ENCODE measurements at regions not wholly inside any gene's neighbourhood (a gene's known extent, or its start where the extent isn't known, plus 50 kb on each side); places are given as distances from the start of the nearest gene placed in this dataset.

GRCh38 chr16:52953215-52953614 is 99.5 kb downstream of the CHD9NB start:
- H2BK5ac ChIP-seq (ENCODE audit: low read length) = no peak overlapping the region
- no peak overlapping the region for H2BK12ac ChIP-seq (ENCODE audit: low read length)
- no peak overlapping the region for H2BK15ac ChIP-seq (ENCODE audit: low read length)
- no peak overlapping the region for H2AFZ ChIP-seq (ENCODE audit: low read length)
- no peak overlapping the region for H3K9ac ChIP-seq (ENCODE audit: low read depth, low read length, poor library complexity)
- H4K8ac ChIP-seq (ENCODE audit: low read depth, low read length) = no peak overlapping the region
- no CpG with 5 or more reads among the region's 4 CpGs for WGBS, 2 donors (ENCODE audit: extremely low coverage in 2 of 2, insufficient read length in 2 of 2, insufficient replicate concordance in 1 of 2)
- no peak overlapping the region for H3K23ac ChIP-seq (ENCODE audit: low read depth, low read length, poor library complexity)
- H3K9me3 ChIP-seq (replicated peaks in 1 of 2; ENCODE audit: control insufficient read depth in 2 of 2, insufficient read depth in 1 of 2, low read depth in 1 of 2, low read length in 2 of 2) = no peaks in the 10 kb centered on the region
- no peak overlapping the region for H2BK120ac ChIP-seq (ENCODE audit: low read depth, low read length)
- H3K4ac ChIP-seq (ENCODE audit: low read length) = no peak overlapping the region
- H3K27me3 ChIP-seq (ENCODE audit: control insufficient read depth in 3 of 3, insufficient read depth in 3 of 3, low read depth in 1 of 3, low read length in 3 of 3) = no peaks in the 10 kb centered on the region
- no peak overlapping the region for H3K4me3 ChIP-seq (ENCODE audit: low read length in 2 of 2)
- no peak overlapping the region for H3K14ac ChIP-seq (ENCODE audit: low read length)
- DNase-seq (ENCODE audit: low spot score) = no peak
- no peaks in the 10 kb centered on the region for H3K4me1 ChIP-seq (ENCODE audit: control insufficient read depth in 2 of 2, insufficient read depth in 1 of 2, low read depth in 1 of 2, low read length in 2 of 2)
- H3K4me2 ChIP-seq (ENCODE audit: insufficient read depth, low read length, poor library complexity, severe bottlenecking) = no peak overlapping the region
- no peak overlapping the region for H3K27ac ChIP-seq (replicated peaks; ENCODE audit: low read length)
- H3K79me1 ChIP-seq (ENCODE audit: low read depth, low read length) = no peaks in the 10 kb centered on the region
- no peak overlapping the region for H4K91ac ChIP-seq (ENCODE audit: low read depth, low read length, poor library complexity)
- H2AK5ac ChIP-seq (ENCODE audit: low read depth, low read length) = no peak overlapping the region
- no peak overlapping the region for H3K18ac ChIP-seq (ENCODE audit: low read length)
- no peaks in the 10 kb centered on the region for H3K36me3 ChIP-seq (replicated peaks in 1 of 2; ENCODE audit: control insufficient read depth in 2 of 2, insufficient read depth in 2 of 2, low read length in 2 of 2)

GRCh38 chr16:52948946-52949345 is 103.8 kb downstream of the CHD9NB start:
- no peak overlapping the region for H2BK5ac ChIP-seq (ENCODE audit: low read length)
- no peak overlapping the region for H3K4ac ChIP-seq (ENCODE audit: low read length)
- WGBS, 2 donors (ENCODE audit: extremely low coverage in 2 of 2, insufficient read length in 2 of 2, insufficient replicate concordance in 1 of 2) = no CpG with 5 or more reads among the region's 3 CpGs
- H3K9me3 ChIP-seq (replicated peaks in 1 of 2; ENCODE audit: control insufficient read depth in 2 of 2, insufficient read depth in 1 of 2, low read depth in 1 of 2, low read length in 2 of 2) = peaks cover 0 to under 1% of the 10 kb centered on the region in 2 donors
- no peak overlapping the region for H2BK12ac ChIP-seq (ENCODE audit: low read length)
- H2BK15ac ChIP-seq (ENCODE audit: low read length) = no peak overlapping the region
- no peaks in the 10 kb centered on the region for H3K27me3 ChIP-seq (ENCODE audit: control insufficient read depth in 3 of 3, insufficient read depth in 3 of 3, low read depth in 1 of 3, low read length in 3 of 3)
- no peak overlapping the region for H3K14ac ChIP-seq (ENCODE audit: low read length)
- DNase-seq (ENCODE audit: low spot score) = no peak
- H2AK5ac ChIP-seq (ENCODE audit: low read depth, low read length) = no peak overlapping the region
- no peaks in the 10 kb centered on the region for H3K4me1 ChIP-seq (ENCODE audit: control insufficient read depth in 2 of 2, insufficient read depth in 1 of 2, low read depth in 1 of 2, low read length in 2 of 2)
- no peak overlapping the region for H4K8ac ChIP-seq (ENCODE audit: low read depth, low read length)
- H2BK120ac ChIP-seq (ENCODE audit: low read depth, low read length) = no peak overlapping the region
- no peak overlapping the region for H3K4me3 ChIP-seq (ENCODE audit: low read length in 2 of 2)
- no peak overlapping the region for H3K23ac ChIP-seq (ENCODE audit: low read depth, low read length, poor library complexity)
- no peak overlapping the region for H3K9ac ChIP-seq (ENCODE audit: low read depth, low read length, poor library complexity)
- H3K79me1 ChIP-seq (ENCODE audit: low read depth, low read length) = no peaks in the 10 kb centered on the region
- no peak overlapping the region for H3K27ac ChIP-seq (replicated peaks; ENCODE audit: low read length)
- H3K36me3 ChIP-seq (replicated peaks in 1 of 2; ENCODE audit: control insufficient read depth in 2 of 2, insufficient read depth in 2 of 2, low read length in 2 of 2) = no peaks in the 10 kb centered on the region
- H3K4me2 ChIP-seq (ENCODE audit: insufficient read depth, low read length, poor library complexity, severe bottlenecking) = no peak overlapping the region
- no peak overlapping the region for H3K18ac ChIP-seq (ENCODE audit: low read length)
- no peak overlapping the region for H4K91ac ChIP-seq (ENCODE audit: low read depth, low read length, poor library complexity)
- H2AFZ ChIP-seq (ENCODE audit: low read length) = no peak overlapping the region

GRCh38 chr16:52932321-52932720 is 120.4 kb downstream of the CHD9NB start:
- no peak for DNase-seq (ENCODE audit: low spot score)
- H3K23ac ChIP-seq (ENCODE audit: low read depth, low read length, poor library complexity) = no peak overlapping the region
- no peak overlapping the region for H2BK5ac ChIP-seq (ENCODE audit: low read length)
- H4K8ac ChIP-seq (ENCODE audit: low read depth, low read length) = no peak overlapping the region
- no peaks in the 10 kb centered on the region for H3K4me1 ChIP-seq (ENCODE audit: control insufficient read depth in 2 of 2, insufficient read depth in 1 of 2, low read depth in 1 of 2, low read length in 2 of 2)
- H3K79me1 ChIP-seq (ENCODE audit: low read depth, low read length) = no peaks in the 10 kb centered on the region
- no peak overlapping the region for H2BK12ac ChIP-seq (ENCODE audit: low read length)
- no peak overlapping the region for H2BK15ac ChIP-seq (ENCODE audit: low read length)
- no peak overlapping the region for H3K4ac ChIP-seq (ENCODE audit: low read length)
- H3K36me3 ChIP-seq (replicated peaks in 1 of 2; ENCODE audit: control insufficient read depth in 2 of 2, insufficient read depth in 2 of 2, low read length in 2 of 2) = no peaks in the 10 kb centered on the region
- H3K27ac ChIP-seq (replicated peaks; ENCODE audit: low read length) = no peak overlapping the region
- no peak overlapping the region for H4K91ac ChIP-seq (ENCODE audit: low read depth, low read length, poor library complexity)
- H3K9me3 ChIP-seq (replicated peaks in 1 of 2; ENCODE audit: control insufficient read depth in 2 of 2, insufficient read depth in 1 of 2, low read depth in 1 of 2, low read length in 2 of 2) = peaks cover 0 to 1% of the 10 kb centered on the region in 2 donors
- no CpG with 5 or more reads among the region's 2 CpGs for WGBS, 2 donors (ENCODE audit: extremely low coverage in 2 of 2, insufficient read length in 2 of 2, insufficient replicate concordance in 1 of 2)
- H3K18ac ChIP-seq (ENCODE audit: low read length) = no peak overlapping the region
- H2AFZ ChIP-seq (ENCODE audit: low read length) = no peak overlapping the region
- H3K27me3 ChIP-seq (ENCODE audit: control insufficient read depth in 3 of 3, insufficient read depth in 3 of 3, low read depth in 1 of 3, low read length in 3 of 3) = peaks cover 0 to 3% (median 0%) of the 10 kb centered on the region in 3 experiments
- no peak overlapping the region for H2BK120ac ChIP-seq (ENCODE audit: low read depth, low read length)
- H3K4me2 ChIP-seq (ENCODE audit: insufficient read depth, low read length, poor library complexity, severe bottlenecking) = no peak overlapping the region
- no peak overlapping the region for H3K9ac ChIP-seq (ENCODE audit: low read depth, low read length, poor library complexity)
- H3K4me3 ChIP-seq (ENCODE audit: low read length in 2 of 2) = no peak overlapping the region
- H3K14ac ChIP-seq (ENCODE audit: low read length) = no peak overlapping the region
- no peak overlapping the region for H2AK5ac ChIP-seq (ENCODE audit: low read depth, low read length)

GRCh38 chr16:52929478-52930400 is 123.0 kb downstream of the CHD9NB start:
- Histone ChIP-seq H3K27ac (replicated peaks; ENCODE audit: low read length) (no peak overlapping the region), H3K9me3 (replicated peaks in 1 of 2; ENCODE audit: control insufficient read depth in 2 of 2, insufficient read depth in 1 of 2, low read depth in 1 of 2, low read length in 2 of 2) (peaks cover 0 to 1% of the 10 kb centered on the region in 2 donors), H2AFZ (ENCODE audit: low read length) (no peak overlapping the region), H3K4me3 (ENCODE audit: low read length in 2 of 2) (no peak overlapping the region), H3K4me1 (ENCODE audit: control insufficient read depth in 2 of 2, insufficient read depth in 1 of 2, low read depth in 1 of 2, low read length in 2 of 2) (no peaks in the 10 kb centered on the region), H3K79me1 (ENCODE audit: low read depth, low read length) (no peaks in the 10 kb centered on the region), H2BK15ac (ENCODE audit: low read length) (no peak overlapping the region), H3K23ac (ENCODE audit: low read depth, low read length, poor library complexity) (no peak overlapping the region), H2AK5ac (ENCODE audit: low read depth, low read length) (no peak overlapping the region), H2BK120ac (ENCODE audit: low read depth, low read length) (no peak overlapping the region), H4K8ac (ENCODE audit: low read depth, low read length) (no peak overlapping the region), H4K91ac (ENCODE audit: low read depth, low read length, poor library complexity) (no peak overlapping the region), H3K9ac (ENCODE audit: low read depth, low read length, poor library complexity) (no peak overlapping the region), H3K27me3 (ENCODE audit: control insufficient read depth in 3 of 3, insufficient read depth in 3 of 3, low read depth in 1 of 3, low read length in 3 of 3) (no peaks in the 10 kb centered on the region), H3K36me3 (replicated peaks in 1 of 2; ENCODE audit: control insufficient read depth in 2 of 2, insufficient read depth in 2 of 2, low read length in 2 of 2) (no peaks in the 10 kb centered on the region), H3K4ac (ENCODE audit: low read length) (no peak overlapping the region), H3K18ac (ENCODE audit: low read length) (no peak overlapping the region), H2BK5ac (ENCODE audit: low read length) (no peak overlapping the region), H3K4me2 (ENCODE audit: insufficient read depth, low read length, poor library complexity, severe bottlenecking) (no peak overlapping the region), H2BK12ac (ENCODE audit: low read length) (no peak overlapping the region), H3K14ac (ENCODE audit: low read length) (no peak overlapping the region)
- DNase-seq (ENCODE audit: low spot score) = no peak
- WGBS, 2 donors (ENCODE audit: extremely low coverage in 2 of 2, insufficient read length in 2 of 2, insufficient replicate concordance in 1 of 2) = no CpG with 5 or more reads among the region's 2 CpGs

Measured in neuronal stem cell (in vitro differentiated cells).